Limb (tissue), 2 donors: ENCODE measurements at regions not wholly inside any gene's neighbourhood (a gene's known extent, or its start where the extent isn't known, plus 50 kb on each side); places are given as distances from the start of the nearest gene placed in this dataset.
A peak's percentile ranks its signal among the peaks of the same experiment; 100 is the strongest.

Source experiments
- DNase-seq, 2 donors: peaks; one replicate each; pipeline ENCODE4 v3.0.0-alpha.2; 2016; ENCODE audit errors: extremely low spot score in 2 of 2

- no peak for DNase-seq
Measured at GRCh38 chr12:107344035-107344808, 250.9 kb upstream of the CRY1 start.

GRCh38 chr12:107347261-107347660, 253.9 kb upstream of the CRY1 start:
- no peak for DNase-seq

GRCh38 chr12:107349008-107349747, 255.8 kb upstream of the CRY1 start:
- peak; percentile 19 to 36 for DNase-seq

GRCh38 chr12:107349839-107350238, 256.5 kb upstream of the CRY1 start:
- DNase-seq, result no peak

GRCh38 chr12:107351109-107351508, 257.8 kb upstream of the CRY1 start:
- no peak for DNase-seq

- DNase-seq, result no peak
Measured at GRCh38 chr12:107351713-107352112, 258.4 kb upstream of the CRY1 start.

- no peak for DNase-seq
Measured at GRCh38 chr12:107352347-107353081, 259.2 kb upstream of the CRY1 start.

- DNase-seq, result no peak
Measured at GRCh38 chr12:107353312-107353711, 260.0 kb upstream of the CRY1 start.

- DNase-seq, result no peak
Measured at GRCh38 chr12:107355004-107355565, 261.7 kb upstream of the CRY1 start.

- DNase-seq, result no peak
Measured at GRCh38 chr12:107355612-107356011, 262.3 kb upstream of the CRY1 start.

GRCh38 chr12:107356266-107356936, 263.1 kb upstream of the CRY1 start:
- no peak for DNase-seq

- no peak for DNase-seq
Measured at GRCh38 chr12:107356937-107357295, 263.6 kb upstream of the CRY1 start.

GRCh38 chr12:107359382-107359781, 266.0 kb upstream of the CRY1 start:
- DNase-seq, result no peak

- DNase-seq, result no peak
Measured at GRCh38 chr12:107360033-107360432, 266.7 kb upstream of the CRY1 start.

- DNase-seq, result no peak
Measured at GRCh38 chr12:107360482-107360881, 267.1 kb upstream of the CRY1 start.

GRCh38 chr12:107361970-107362369, 268.6 kb upstream of the CRY1 start:
- no peak for DNase-seq

GRCh38 chr12:107362960-107363359, 269.6 kb upstream of the CRY1 start:
- no peak for DNase-seq

GRCh38 chr12:107364875-107365518, 271.6 kb upstream of the CRY1 start:
- DNase-seq, result no peak

GRCh38 chr12:107365703-107366102, 272.4 kb upstream of the CRY1 start:
- DNase-seq, result no peak

- DNase-seq, result no peak
Measured at GRCh38 chr12:107366322-107366721, 273.0 kb upstream of the CRY1 start.

GRCh38 chr12:107368586-107368985, 275.2 kb upstream of the CRY1 start:
- DNase-seq, result no peak
